ENCODE measurements at regions not wholly inside any gene's neighbourhood (a gene's known extent, or its start where the extent isn't known, plus 50 kb on each side); places are given as distances from the start of the nearest gene placed in this dataset.

- no peak for TF ChIP-seq CTCF (IDR thresholded peaks at IDR 0.05)
- TF ChIP-seq POLR2AphosphoS5 (IDR thresholded peaks at IDR 0.05): no peak
Measured at GRCh38 chr13:26460648-26461047, 96.8 kb upstream of the WASF3 start.
